ENCODE measurements at regions not wholly inside any gene's neighbourhood (a gene's known extent, or its start where the extent isn't known, plus 50 kb on each side); places are given as distances from the start of the nearest gene placed in this dataset.

DNA sequence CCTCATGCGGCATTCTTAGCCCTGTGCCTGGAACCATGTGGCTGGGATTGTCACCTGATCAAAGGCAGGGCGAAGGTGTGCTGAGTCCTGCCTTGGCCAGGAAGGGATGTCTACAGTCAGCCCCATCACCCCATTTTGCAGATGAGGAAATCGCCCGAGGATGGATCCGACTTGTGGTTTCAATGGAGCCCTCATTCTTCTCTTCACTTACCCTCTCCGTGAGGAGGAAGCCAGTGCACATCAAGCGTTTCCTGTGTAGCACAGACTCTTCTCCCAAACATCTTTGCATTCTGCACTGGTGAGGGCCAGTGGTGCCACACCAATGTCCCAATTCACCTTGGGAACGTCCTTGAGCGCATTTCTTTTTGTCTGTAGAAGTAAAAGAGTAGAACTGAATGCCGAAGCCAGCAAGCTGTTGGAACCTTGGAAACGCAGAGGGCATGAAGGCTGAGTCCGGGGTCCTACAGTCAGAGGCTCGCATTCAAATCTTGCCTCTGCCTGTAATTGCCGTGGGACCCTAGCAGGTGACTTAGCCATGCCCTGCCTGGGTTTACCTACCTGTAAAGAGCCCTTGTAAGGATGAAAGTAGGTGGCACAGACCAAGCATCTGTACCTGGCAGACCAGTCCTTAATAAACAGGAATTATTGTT is 85.4 kb downstream of the IRF8 start:
- Histone ChIP-seq H3K9ac (ENCODE audit: low read depth, low read length) (no peak overlapping the region), H3K9me3 (ENCODE audit: control insufficient read depth, insufficient read depth, low read length) (no peaks in the 10 kb centered on the region), H3K4me3 (ENCODE audit: low read depth, low read length) (no peak overlapping the region), H3K4me1 (ENCODE audit: control insufficient read depth, insufficient read depth, low read length) (no peaks in the 10 kb centered on the region), H3K27me3 (ENCODE audit: control insufficient read depth, insufficient read depth, low read length) (no peaks in the 10 kb centered on the region), H3K36me3 (ENCODE audit: control insufficient read depth, insufficient read depth, low read length) (no peaks in the 10 kb centered on the region)

DNA sequence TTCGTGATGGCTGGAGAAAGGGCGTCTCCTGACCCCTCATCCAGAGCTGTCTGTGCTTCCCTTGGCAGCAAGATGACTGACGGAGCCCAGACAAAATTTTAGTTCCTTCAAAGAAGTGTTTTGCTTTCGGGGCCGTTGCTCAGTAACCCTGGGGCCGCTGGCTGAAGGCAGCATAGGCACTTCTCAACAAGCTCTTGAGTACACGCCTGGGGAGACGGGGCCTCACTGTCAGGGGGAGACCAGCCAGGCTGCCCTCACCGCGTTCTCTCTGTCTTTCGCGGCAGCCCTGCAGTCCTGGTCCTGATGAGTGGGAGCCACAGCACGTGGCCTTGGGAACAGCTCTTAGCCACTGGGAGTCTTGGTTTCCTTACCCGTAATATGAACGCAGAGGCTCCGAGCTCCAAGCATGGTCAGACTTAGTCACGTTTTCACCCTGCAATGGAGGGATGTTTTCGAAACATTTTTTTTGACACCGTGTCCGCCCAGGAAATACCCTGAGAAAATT is 86.0 kb downstream of the IRF8 start:
- Histone ChIP-seq H3K9ac (ENCODE audit: low read depth, low read length) (no peak overlapping the region), H3K9me3 (ENCODE audit: control insufficient read depth, insufficient read depth, low read length) (no peaks in the 10 kb centered on the region), H3K27me3 (ENCODE audit: control insufficient read depth, insufficient read depth, low read length) (no peaks in the 10 kb centered on the region), H3K4me3 (ENCODE audit: low read depth, low read length) (no peak overlapping the region), H3K36me3 (ENCODE audit: control insufficient read depth, insufficient read depth, low read length) (no peaks in the 10 kb centered on the region), H3K4me1 (ENCODE audit: control insufficient read depth, insufficient read depth, low read length) (no peaks in the 10 kb centered on the region)

DNA sequence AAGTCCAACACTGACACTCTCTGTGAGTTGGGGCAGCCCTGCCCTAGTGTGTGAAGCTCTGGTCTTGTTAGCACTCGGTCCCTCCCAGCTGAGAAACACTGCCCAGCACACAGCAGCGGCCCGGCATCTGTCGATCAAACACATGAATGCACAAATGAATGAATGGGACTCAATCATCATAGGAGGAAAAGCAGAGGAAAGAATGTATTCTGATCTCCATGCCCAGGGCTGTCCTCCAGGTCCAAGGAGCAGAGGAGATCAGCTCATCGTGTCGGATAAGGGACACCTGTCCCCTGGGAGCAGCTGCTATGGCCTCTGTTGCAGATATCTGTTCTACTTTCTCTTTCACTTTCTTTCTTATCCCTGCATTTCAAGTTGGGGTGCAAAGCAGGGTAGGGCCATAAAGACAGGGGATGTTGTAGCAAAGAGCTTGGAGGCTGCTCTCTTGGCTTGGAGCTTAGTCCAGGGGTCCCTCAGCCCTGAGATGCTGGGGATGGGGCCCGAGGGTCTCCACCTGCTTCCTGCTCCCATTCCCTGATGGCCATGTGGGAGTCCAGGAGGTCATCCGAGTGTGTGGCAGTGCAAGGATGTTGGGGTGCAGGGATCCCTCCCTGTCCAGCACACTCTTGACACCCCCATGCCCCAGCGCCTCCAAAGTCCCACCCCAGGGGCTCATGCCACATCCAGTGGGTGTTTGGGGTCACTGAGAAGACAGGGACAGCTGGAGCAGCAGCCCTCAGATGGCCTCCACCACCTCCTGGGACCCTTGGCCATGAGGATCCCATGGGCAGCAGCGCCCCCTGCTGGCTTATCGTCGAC is 88.2 kb downstream of the IRF8 start:
- H3K9me3 ChIP-seq (ENCODE audit: control insufficient read depth, insufficient read depth, low read length): no peaks in the 10 kb centered on the region
- no peaks in the 10 kb centered on the region for H3K36me3 ChIP-seq (ENCODE audit: control insufficient read depth, insufficient read depth, low read length)
- no peaks in the 10 kb centered on the region for H3K27me3 ChIP-seq (ENCODE audit: control insufficient read depth, insufficient read depth, low read length)
- no peak overlapping the region for H3K9ac ChIP-seq (ENCODE audit: low read depth, low read length)
- no peaks in the 10 kb centered on the region for H3K4me1 ChIP-seq (ENCODE audit: control insufficient read depth, insufficient read depth, low read length)
- H3K4me3 ChIP-seq (ENCODE audit: low read depth, low read length): no peak overlapping the region

DNA sequence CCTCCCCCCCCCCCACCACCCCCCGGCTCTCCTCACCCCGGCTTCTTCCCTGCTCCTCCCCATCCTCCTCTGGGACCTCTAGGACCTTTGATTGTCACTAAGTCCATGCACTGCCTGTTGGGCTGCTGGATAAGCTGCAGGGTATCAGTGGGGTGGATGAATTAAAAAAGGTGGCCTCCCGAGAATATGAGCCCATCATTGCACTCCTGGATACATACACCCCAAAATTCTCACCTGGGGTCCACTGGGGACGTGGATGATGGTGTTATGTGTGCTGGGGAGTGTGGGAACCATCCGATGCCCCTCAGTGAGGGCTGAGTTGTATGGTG is 88.8 kb downstream of the IRF8 start:
- Histone ChIP-seq H3K4me3 (ENCODE audit: low read depth, low read length) (no peak overlapping the region), H3K27me3 (ENCODE audit: control insufficient read depth, insufficient read depth, low read length) (no peaks in the 10 kb centered on the region), H3K36me3 (ENCODE audit: control insufficient read depth, insufficient read depth, low read length) (no peaks in the 10 kb centered on the region), H3K4me1 (ENCODE audit: control insufficient read depth, insufficient read depth, low read length) (no peaks in the 10 kb centered on the region), H3K9me3 (ENCODE audit: control insufficient read depth, insufficient read depth, low read length) (no peaks in the 10 kb centered on the region), H3K9ac (ENCODE audit: low read depth, low read length) (no peak overlapping the region)

DNA sequence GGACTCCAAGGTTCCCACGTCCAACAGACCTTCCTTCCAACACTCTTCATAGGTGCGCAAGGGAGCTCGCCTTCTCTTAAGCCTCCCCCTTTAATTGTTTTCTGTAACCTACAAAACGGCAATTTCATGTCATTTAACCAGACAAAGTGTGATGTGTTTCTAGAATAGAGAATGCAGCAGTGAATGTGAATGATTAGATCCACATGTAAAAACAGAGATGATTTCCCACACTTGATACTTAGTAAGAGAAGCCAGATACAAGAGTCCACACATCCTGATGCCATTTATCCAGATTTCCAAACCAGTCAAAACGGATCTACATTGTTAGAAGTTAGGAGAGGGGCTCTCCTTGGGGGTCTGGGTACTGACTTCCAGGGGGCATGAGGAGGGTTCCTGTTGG is 89.3 kb downstream of the IRF8 start:
- no peak overlapping the region for H3K4me3 ChIP-seq (ENCODE audit: low read depth, low read length)
- no peaks in the 10 kb centered on the region for H3K27me3 ChIP-seq (ENCODE audit: control insufficient read depth, insufficient read depth, low read length)
- H3K36me3 ChIP-seq (ENCODE audit: control insufficient read depth, insufficient read depth, low read length): no peaks in the 10 kb centered on the region
- no peaks in the 10 kb centered on the region for H3K4me1 ChIP-seq (ENCODE audit: control insufficient read depth, insufficient read depth, low read length)
- H3K9me3 ChIP-seq (ENCODE audit: control insufficient read depth, insufficient read depth, low read length): no peaks in the 10 kb centered on the region
- no peak overlapping the region for H3K9ac ChIP-seq (ENCODE audit: low read depth, low read length)

DNA sequence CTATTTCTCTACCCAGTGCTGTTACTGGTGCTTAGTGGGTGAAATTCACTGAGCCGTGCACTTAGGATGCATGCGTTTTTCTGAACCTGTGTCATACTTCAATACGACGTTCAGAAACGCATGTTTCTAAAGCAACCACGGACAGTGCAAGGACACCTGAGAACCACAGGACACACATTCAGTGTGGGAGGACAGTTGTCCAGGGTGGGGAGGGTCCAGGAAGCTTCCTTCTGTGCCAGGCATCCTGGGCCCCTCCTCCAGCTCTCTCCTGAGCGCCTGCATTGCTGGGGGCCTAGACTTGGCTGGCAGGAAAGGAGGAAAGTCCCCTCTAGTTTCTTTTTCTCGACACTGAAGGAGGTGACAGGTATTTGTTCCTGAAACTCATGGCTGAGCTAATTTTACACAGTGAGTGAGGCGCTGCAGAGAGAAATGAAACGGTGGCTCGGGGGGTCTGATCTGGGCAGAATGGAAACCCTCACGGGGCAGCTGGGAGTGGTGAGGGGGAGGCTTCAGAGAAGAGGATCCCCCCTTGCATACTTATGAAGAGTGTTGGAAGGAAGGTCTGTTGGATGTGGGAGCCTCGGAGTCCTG is 89.9 kb downstream of the IRF8 start:
- H3K9ac ChIP-seq (ENCODE audit: low read depth, low read length): no peak overlapping the region
- H3K4me1 ChIP-seq (ENCODE audit: control insufficient read depth, insufficient read depth, low read length): no peaks in the 10 kb centered on the region
- no peaks in the 10 kb centered on the region for H3K27me3 ChIP-seq (ENCODE audit: control insufficient read depth, insufficient read depth, low read length)
- H3K9me3 ChIP-seq (ENCODE audit: control insufficient read depth, insufficient read depth, low read length): no peaks in the 10 kb centered on the region
- no peak overlapping the region for H3K4me3 ChIP-seq (ENCODE audit: low read depth, low read length)
- H3K36me3 ChIP-seq (ENCODE audit: control insufficient read depth, insufficient read depth, low read length): no peaks in the 10 kb centered on the region

DNA sequence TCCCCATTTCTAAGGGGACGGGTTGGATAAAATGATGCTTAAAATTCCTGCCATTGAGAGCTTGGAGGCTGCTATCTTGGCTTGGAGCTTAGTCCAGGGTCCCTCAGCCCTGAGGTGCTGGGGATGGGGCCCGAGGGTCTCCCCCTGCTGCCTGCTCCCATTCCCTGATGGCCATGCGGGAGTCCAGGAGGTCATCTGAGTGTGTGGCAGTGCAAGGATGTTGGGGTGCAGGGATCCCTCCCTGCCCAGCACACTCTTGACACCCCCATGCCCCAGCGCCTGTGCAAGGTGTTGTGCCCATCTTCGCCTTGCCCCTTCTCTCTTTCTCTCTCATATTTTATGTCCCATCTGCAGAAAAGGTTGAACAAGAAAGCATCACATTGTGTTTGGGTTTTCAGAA is 90.4 kb downstream of the IRF8 start:
- Histone ChIP-seq H3K9me3 (ENCODE audit: control insufficient read depth, insufficient read depth, low read length) (no peaks in the 10 kb centered on the region), H3K36me3 (ENCODE audit: control insufficient read depth, insufficient read depth, low read length) (no peaks in the 10 kb centered on the region), H3K4me3 (ENCODE audit: low read depth, low read length) (no peak overlapping the region), H3K4me1 (ENCODE audit: control insufficient read depth, insufficient read depth, low read length) (no peaks in the 10 kb centered on the region), H3K27me3 (ENCODE audit: control insufficient read depth, insufficient read depth, low read length) (no peaks in the 10 kb centered on the region), H3K9ac (ENCODE audit: low read depth, low read length) (no peak overlapping the region)

DNA sequence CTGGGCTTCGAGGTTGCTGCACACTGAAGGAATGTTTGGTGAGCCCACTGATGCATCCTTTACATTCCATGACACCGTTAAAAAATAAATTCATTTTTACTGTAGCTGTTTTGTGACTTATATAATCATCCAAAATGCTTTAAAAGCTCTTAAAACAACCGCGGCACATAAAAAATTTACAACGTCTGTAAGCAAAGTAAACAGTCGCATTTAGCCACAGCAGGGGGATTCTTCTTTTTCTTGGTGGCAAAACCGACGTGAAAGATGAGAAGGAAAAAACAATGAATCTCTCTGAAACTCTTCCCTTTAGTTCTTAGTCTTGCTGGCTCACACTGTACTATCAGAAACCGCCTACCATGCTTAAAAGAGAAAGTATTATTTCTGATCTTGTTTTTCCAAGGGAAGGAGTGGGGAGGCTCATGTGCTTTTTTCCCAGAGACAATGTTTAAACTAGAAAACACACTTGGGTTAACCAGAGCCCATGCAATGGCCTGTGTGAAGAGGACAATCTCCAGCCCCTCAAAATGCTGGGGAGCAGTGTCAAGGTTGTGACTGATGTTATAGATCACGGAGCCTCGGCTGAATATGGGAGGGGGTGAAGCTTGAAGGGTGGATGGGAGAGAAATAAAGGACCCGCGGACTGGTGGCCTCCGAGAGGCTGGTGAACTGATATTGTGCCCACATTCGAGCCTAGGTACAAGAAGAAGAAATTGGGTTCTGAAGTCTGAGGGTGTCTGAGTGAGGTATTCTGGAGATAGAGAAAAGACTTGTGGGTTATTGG is 91.1 kb downstream of the IRF8 start:
- no peaks in the 10 kb centered on the region for H3K36me3 ChIP-seq (ENCODE audit: control insufficient read depth, insufficient read depth, low read length)
- no peaks in the 10 kb centered on the region for H3K9me3 ChIP-seq (ENCODE audit: control insufficient read depth, insufficient read depth, low read length)
- H3K4me3 ChIP-seq (ENCODE audit: low read depth, low read length): no peak overlapping the region
- no peak overlapping the region for H3K9ac ChIP-seq (ENCODE audit: low read depth, low read length)
- no peaks in the 10 kb centered on the region for H3K27me3 ChIP-seq (ENCODE audit: control insufficient read depth, insufficient read depth, low read length)
- no peaks in the 10 kb centered on the region for H3K4me1 ChIP-seq (ENCODE audit: control insufficient read depth, insufficient read depth, low read length)

DNA sequence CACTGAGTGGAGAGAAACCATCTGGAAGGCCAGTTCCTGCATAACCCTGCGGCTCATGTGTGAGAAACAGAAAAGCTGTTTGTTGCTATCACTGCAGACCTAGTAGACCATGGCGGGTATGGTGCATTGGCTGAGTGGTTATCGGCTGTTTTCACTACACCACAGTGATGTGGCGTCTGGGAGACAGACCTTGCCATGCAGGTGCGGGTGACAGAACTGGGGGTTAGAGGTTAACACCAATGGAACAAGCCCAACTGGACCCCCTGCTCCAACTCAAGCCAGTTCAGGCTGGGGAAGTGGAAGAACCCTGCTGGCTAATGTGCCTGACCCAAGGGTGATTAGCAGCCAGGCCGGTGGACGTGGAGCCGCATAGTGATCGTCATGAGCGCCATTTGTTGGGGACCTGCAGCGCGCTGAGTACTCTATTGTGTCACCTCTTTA is 91.9 kb downstream of the IRF8 start:
- Histone ChIP-seq H3K9me3 (ENCODE audit: control insufficient read depth, insufficient read depth, low read length) (no peaks in the 10 kb centered on the region), H3K27me3 (ENCODE audit: control insufficient read depth, insufficient read depth, low read length) (no peaks in the 10 kb centered on the region), H3K36me3 (ENCODE audit: control insufficient read depth, insufficient read depth, low read length) (no peaks in the 10 kb centered on the region), H3K9ac (ENCODE audit: low read depth, low read length) (no peak overlapping the region), H3K4me3 (ENCODE audit: low read depth, low read length) (no peak overlapping the region), H3K4me1 (ENCODE audit: control insufficient read depth, insufficient read depth, low read length) (no peaks in the 10 kb centered on the region)

DNA sequence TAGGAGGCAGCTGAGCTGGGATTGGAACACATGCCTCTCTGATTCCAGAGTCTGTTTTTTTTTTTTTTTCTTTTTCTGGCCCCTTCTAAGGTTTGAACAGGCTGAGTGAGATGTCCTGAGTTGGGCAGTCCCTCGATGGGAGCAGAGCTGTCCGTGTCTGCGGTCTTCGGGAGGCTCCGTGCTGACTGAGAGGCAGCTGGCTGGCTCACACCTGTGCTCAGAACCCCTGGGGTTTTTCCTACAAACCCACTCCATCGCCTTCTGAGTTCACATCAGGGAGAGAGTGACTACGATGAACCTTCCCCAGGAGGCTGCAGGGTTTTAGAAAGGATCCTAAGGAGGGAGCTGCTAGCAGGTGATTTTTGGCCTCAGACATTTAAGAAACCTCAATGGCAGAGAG is 92.5 kb downstream of the IRF8 start:
- no peaks in the 10 kb centered on the region for H3K27me3 ChIP-seq (ENCODE audit: control insufficient read depth, insufficient read depth, low read length)
- H3K4me1 ChIP-seq (ENCODE audit: control insufficient read depth, insufficient read depth, low read length): no peaks in the 10 kb centered on the region
- H3K9ac ChIP-seq (ENCODE audit: low read depth, low read length): no peak overlapping the region
- no peak overlapping the region for H3K4me3 ChIP-seq (ENCODE audit: low read depth, low read length)
- H3K9me3 ChIP-seq (ENCODE audit: control insufficient read depth, insufficient read depth, low read length): no peaks in the 10 kb centered on the region
- no peaks in the 10 kb centered on the region for H3K36me3 ChIP-seq (ENCODE audit: control insufficient read depth, insufficient read depth, low read length)

DNA sequence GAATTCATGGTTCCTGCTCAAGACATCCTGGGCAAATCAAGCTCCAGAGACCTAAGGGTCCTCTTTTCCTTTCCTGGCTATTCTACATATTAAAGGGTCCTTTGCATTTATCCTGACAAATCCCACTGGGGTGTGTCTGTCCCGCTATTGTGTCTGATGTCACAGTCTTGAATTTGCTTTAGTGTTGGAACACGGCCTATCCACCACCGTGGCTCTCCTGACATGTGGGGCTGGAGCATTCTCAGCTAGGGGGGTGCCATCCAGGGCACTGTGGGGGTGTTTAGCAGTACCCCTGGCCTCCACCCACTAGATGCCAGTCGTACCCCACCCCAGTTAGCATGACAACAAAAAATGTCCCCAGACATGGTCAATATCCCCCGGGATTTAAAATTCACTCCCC is 92.9 kb downstream of the IRF8 start:
- H3K36me3 ChIP-seq (ENCODE audit: control insufficient read depth, insufficient read depth, low read length): no peaks in the 10 kb centered on the region
- H3K9ac ChIP-seq (ENCODE audit: low read depth, low read length): no peak overlapping the region
- H3K4me1 ChIP-seq (ENCODE audit: control insufficient read depth, insufficient read depth, low read length): no peaks in the 10 kb centered on the region
- H3K27me3 ChIP-seq (ENCODE audit: control insufficient read depth, insufficient read depth, low read length): no peaks in the 10 kb centered on the region
- H3K9me3 ChIP-seq (ENCODE audit: control insufficient read depth, insufficient read depth, low read length): no peaks in the 10 kb centered on the region
- H3K4me3 ChIP-seq (ENCODE audit: low read depth, low read length): no peak overlapping the region
